NCI-H1417 (cell line): ENCODE measurements at regions not wholly inside any gene's neighbourhood (a gene's known extent, or its start where the extent isn't known, plus 50 kb on each side); places are given as distances from the start of the nearest gene placed in this dataset.

Source experiments
- DNase-seq, 3 experiments: peaks; one replicate each; lab custom pipeline; 2025; lab: John Stamatoyannopoulos, UW

GRCh38 chr1:221462345-221462744 lies 279.5 kb downstream of the DUSP10 start:
- DNase-seq: no peak

- no peak for DNase-seq
Observed at GRCh38 chr1:221468546-221468945, 273.3 kb downstream of the DUSP10 start.

GRCh38 chr1:221469476-221469875 lies 272.4 kb downstream of the DUSP10 start:
- DNase-seq: no peak

- DNase-seq: no peak
Observed at GRCh38 chr1:221470000-221470698, 271.7 kb downstream of the DUSP10 start.

- peak; percentile 4 to 78 (median 34) for DNase-seq
Observed at GRCh38 chr1:221473411-221473810, 268.5 kb downstream of the DUSP10 start.

GRCh38 chr1:221477252-221477651 lies 264.6 kb downstream of the DUSP10 start:
- DNase-seq: no peak

- peak; percentile 1 to 65 (median 31) for DNase-seq
Observed at GRCh38 chr1:221478050-221478949, 263.6 kb downstream of the DUSP10 start.

GRCh38 chr1:221487781-221488524 lies 253.9 kb downstream of the DUSP10 start:
- peak in 1 of 3 experiments; percentile 58 for DNase-seq

GRCh38 chr1:221488550-221488949 lies 253.3 kb downstream of the DUSP10 start:
- DNase-seq: no peak

GRCh38 chr1:221494670-221495069 lies 247.2 kb downstream of the DUSP10 start:
- no peak for DNase-seq

GRCh38 chr1:221497046-221497445 lies 244.8 kb downstream of the DUSP10 start:
- DNase-seq: no peak

- DNase-seq: no peak
Observed at GRCh38 chr1:221503268-221503667, 238.6 kb downstream of the DUSP10 start.

- peak in 1 of 3 experiments; percentile 18 for DNase-seq
Observed at GRCh38 chr1:221509575-221510355, 232.1 kb downstream of the DUSP10 start.

- DNase-seq: no peak
Observed at GRCh38 chr1:221510793-221511503, 230.9 kb downstream of the DUSP10 start.

- no peak for DNase-seq
Observed at GRCh38 chr1:221511797-221512196, 230.1 kb downstream of the DUSP10 start.

GRCh38 chr1:221514806-221515205 lies 227.1 kb downstream of the DUSP10 start:
- DNase-seq: no peak

GRCh38 chr1:221515496-221515895 lies 226.4 kb downstream of the DUSP10 start:
- DNase-seq: no peak

GRCh38 chr1:221517961-221518360 lies 223.9 kb downstream of the DUSP10 start:
- DNase-seq: no peak

- no peak for DNase-seq
Observed at GRCh38 chr1:221520250-221520649, 221.6 kb downstream of the DUSP10 start.

- DNase-seq: no peak
Observed at GRCh38 chr1:221521686-221522085, 220.2 kb downstream of the DUSP10 start.

- no peak for DNase-seq
Observed at GRCh38 chr1:221522529-221522940, 219.4 kb downstream of the DUSP10 start.
